Activated T-cell treated with anti-CD3 and anti-CD28 coated beads, Interleukin-2, amount 50 U/mL, for 4 hours (primary cell): ENCODE measurements at regions not wholly inside any gene's neighbourhood (a gene's known extent, or its start where the extent isn't known, plus 50 kb on each side); places are given as distances from the start of the nearest gene placed in this dataset.

ENCODE experiments used
- ATAC-seq, 2 donors: fragments of 200-7000 bp; cut with Tn5 transposase; one replicate each; pipeline ENCODE4 v1.10.0; 2021
- DNase-seq: peaks from one replicate; pipeline ENCODE4 v3.0.0-alpha.2; 2020
- H3K27me3 Mint-ChIP-seq: one replicate; pipeline ENCODE4 v1.8.0; 2021; ENCODE audit warnings: low read depth, mixed read lengths
- H3K36me3 Mint-ChIP-seq: one replicate; pipeline ENCODE4 v1.8.0; 2022; ENCODE audit warnings: mixed read lengths; ENCODE audit not compliant: insufficient read depth
- H3K4me1 Mint-ChIP-seq: one replicate; pipeline ENCODE4 v1.8.0; 2021; ENCODE audit warnings: low read depth, mixed read lengths
- H3K4me3 Mint-ChIP-seq: one replicate; pipeline ENCODE4 v1.8.0; 2021; ENCODE audit warnings: mild to moderate bottlenecking, moderate library complexity, mixed read lengths
- H3K9me3 Mint-ChIP-seq: one replicate; pipeline ENCODE4 v1.8.0; 2021; ENCODE audit warnings: mixed read lengths

DNA sequence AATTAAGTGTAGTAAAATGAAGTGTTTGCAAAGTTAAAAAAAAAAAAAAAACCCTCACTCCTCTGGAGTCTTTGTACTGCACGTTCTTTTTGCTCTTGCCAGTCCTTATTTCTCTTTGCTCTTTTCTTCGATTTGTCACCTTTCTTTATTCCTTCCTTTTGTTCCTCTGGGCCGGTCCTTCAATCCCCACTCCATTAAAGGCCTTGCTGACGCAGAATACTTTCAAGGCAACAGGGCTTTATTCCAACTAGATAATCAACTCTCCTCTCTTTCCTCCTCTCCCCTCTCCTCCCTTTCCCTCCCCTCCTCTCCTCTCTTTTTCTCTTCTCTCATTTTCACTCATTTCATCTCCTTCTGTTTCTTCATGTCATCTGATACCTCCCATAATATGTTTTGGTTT is 138.2 kb upstream of the NTM start:
- no peaks in the 10 kb centered on the region for H3K9me3 Mint-ChIP-seq
- DNase-seq = no peak
- no peak for ATAC-seq
- no peaks in the 10 kb centered on the region for H3K4me1 Mint-ChIP-seq
- no peak overlapping the region for H3K4me3 Mint-ChIP-seq
- H3K27me3 Mint-ChIP-seq = no peaks in the 10 kb centered on the region
- H3K36me3 Mint-ChIP-seq = no peaks in the 10 kb centered on the region

DNA sequence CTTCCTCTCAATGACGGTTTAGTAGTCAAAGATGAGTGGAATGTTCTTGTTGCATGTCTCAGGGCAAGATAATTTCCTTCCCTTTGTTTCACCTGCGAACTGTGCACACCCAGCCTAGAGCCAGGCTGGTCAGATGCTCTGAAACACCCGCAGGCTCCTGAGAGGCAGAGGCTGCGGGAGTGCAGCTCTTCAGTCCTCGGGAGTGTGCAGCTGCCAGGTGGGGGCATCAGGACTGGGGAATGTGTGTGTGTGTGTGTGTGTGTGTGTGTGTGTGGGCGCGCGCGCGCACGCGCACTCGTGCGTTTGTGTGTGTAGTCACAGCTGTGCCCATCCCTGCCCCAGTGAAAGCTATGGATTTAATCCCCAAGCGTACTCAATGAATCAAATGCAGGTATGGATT is 136.2 kb upstream of the NTM start:
- Mint-ChIP-seq H3K27me3 (no peaks in the 10 kb centered on the region), H3K9me3 (no peaks in the 10 kb centered on the region), H3K36me3 (no peaks in the 10 kb centered on the region), H3K4me3 (no peak overlapping the region), H3K4me1 (no peaks in the 10 kb centered on the region)
- no peak for DNase-seq
- ATAC-seq = no peak

DNA sequence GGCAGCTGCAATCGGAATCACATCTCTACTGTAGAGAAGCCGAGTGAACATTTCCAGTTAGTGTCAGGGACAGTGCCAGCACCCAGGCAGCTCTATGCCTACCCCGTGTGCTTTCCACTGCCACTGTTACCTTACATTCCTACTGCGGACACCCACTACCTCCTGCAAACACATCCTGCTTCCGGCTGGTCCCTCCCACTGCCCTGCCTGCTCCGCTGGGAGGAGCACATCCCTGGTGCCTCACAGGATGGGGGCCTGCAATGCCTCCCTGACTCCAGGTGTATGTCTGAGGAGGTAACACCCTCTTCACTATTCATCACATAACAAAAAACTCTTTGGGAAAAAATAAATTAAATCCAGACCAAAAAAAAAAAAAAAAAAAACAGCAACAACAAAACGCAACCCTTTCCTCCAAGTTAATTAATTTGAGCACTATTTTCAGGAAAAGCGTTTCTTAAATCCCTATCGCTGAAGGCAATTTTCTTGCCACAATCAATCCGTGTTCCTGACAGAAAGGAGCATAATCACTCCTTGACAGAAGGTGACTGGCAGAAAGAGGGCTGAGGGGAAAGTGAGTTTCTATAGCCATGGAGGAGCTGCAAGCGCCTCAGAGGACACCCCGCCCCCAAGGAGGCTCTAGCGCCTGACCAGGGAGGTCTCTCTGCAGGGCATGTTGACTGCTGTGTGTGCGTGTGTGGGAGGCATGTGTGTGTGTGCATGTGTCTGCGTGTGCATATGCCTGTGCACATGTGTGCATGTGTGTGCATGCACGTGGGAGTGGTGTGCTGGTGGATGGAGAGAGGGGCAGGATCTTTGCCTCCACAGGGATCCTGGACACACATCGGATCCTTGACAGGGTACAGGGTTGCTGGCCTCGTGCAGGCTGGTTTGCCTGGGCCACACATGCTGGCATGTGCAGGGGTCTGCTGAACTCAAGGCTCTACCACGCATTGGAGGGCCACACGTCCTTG is 134.8 kb upstream of the NTM start:
- Mint-ChIP-seq H3K9me3 (no peaks in the 10 kb centered on the region), H3K36me3 (no peaks in the 10 kb centered on the region), H3K4me3 (no peak overlapping the region), H3K27me3 (no peaks in the 10 kb centered on the region), H3K4me1 (no peaks in the 10 kb centered on the region)
- DNase-seq = no peak
- no peak for ATAC-seq

DNA sequence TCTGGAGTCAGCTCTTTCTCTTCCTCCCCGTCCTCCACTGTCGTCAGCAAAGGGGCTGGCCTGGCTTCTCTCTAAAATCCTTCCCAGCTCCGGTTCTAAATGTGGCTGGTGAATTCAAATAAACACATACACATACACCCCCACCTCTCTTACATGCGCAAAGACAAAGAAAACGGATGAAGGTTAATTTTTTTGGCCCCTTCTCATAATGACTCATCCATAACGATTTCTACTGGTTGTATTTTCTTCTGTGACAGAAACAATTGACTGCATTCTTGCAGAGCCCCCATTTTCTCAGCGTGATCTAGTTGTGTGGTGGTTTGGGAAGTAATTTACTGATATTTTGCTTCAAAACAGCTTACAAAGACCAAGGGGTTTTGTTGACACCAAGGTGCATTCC is 130.0 kb upstream of the NTM start:
- no peak overlapping the region for H3K4me3 Mint-ChIP-seq
- no peak for ATAC-seq
- no peaks in the 10 kb centered on the region for H3K4me1 Mint-ChIP-seq

DNA sequence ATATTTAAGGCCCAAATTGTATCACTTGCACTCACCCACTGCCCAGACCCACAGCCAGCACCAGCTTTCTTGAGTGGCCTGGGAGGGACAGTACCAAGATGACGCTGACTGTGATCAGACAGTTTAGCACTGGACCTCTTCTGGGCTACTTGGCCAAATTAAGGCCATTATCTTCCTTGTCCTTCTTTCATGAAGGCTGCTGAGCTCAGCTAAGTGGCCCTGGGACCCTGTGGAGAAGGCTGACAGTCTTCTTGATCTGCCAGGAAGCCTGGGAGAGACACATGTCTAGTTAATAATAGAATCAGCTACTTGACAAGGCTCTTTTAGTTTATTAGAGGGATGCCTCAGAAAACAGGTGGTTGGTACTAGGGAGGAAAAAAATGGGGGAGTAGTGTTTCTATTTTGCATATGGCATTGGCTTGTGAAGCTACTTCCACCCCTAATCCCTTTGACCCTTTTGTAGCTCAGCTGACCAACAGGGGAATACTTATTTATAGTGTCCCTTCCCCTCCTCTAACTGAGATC is 127.9 kb upstream of the NTM start:
- no peaks in the 10 kb centered on the region for H3K9me3 Mint-ChIP-seq
- no peak overlapping the region for H3K4me3 Mint-ChIP-seq
- peaks cover 8% of the 10 kb centered on the region for H3K27me3 Mint-ChIP-seq
- ATAC-seq (no peak), DNase-seq (no peak)
- H3K4me1 Mint-ChIP-seq = no peaks in the 10 kb centered on the region
- no peaks in the 10 kb centered on the region for H3K36me3 Mint-ChIP-seq

More for the DNA sequence above, 130.0 kb upstream of the NTM start:
- no peaks in the 10 kb centered on the region for H3K9me3 Mint-ChIP-seq
- no peaks in the 10 kb centered on the region for H3K36me3 Mint-ChIP-seq
- DNase-seq = no peak
- peaks cover 3% of the 10 kb centered on the region for H3K27me3 Mint-ChIP-seq

DNA sequence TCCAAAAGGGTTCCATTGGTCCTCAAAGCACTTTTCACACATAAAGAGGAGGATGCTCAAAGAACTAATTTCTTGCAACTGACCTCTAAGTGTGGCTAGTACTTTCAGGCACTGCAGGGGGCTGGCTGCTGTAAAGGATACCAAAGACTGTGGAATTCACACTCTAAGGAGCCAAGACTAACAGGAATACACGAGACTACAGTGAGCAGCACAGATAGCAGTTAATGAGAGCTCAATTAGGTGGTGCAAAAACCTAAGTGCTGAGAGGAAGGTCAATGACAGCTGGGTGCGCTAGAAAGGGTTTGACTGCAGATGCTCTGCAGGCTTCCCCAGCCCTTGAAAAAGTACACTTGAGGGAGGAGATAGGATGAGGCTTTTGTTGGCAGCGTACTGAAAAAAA is 124.3 kb upstream of the NTM start:
- Mint-ChIP-seq H3K4me3 (no peak overlapping the region), H3K4me1 (no peaks in the 10 kb centered on the region), H3K9me3 (no peaks in the 10 kb centered on the region), H3K36me3 (no peaks in the 10 kb centered on the region), H3K27me3 (peaks cover 10% of the 10 kb centered on the region)
- DNase-seq (no peak), ATAC-seq (no peak)

DNA sequence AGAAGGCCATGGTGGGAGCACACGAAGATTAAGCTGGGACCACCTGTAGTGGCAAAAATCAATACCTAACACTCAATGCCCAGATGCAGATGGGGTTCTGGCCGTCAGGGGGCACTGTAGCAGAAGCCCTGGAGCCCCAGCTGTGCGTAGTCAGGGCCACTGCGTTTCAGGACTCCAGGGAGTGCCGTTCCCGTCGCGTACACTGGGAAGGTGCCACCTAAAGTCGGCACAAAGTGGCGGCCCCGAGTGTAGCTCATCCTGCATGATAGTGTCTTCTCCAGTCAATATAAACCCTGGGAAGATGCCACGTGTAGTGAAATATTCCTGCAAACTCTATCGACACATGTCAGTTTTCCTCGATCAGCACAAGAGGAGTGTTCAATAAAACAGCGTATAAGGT is 123.8 kb upstream of the NTM start:
- no peaks in the 10 kb centered on the region for H3K9me3 Mint-ChIP-seq
- H3K36me3 Mint-ChIP-seq = no peaks in the 10 kb centered on the region
- H3K4me3 Mint-ChIP-seq = no peak overlapping the region
- ATAC-seq (no peak), DNase-seq (no peak)
- H3K27me3 Mint-ChIP-seq = peaks cover 12% of the 10 kb centered on the region
- no peaks in the 10 kb centered on the region for H3K4me1 Mint-ChIP-seq

DNA sequence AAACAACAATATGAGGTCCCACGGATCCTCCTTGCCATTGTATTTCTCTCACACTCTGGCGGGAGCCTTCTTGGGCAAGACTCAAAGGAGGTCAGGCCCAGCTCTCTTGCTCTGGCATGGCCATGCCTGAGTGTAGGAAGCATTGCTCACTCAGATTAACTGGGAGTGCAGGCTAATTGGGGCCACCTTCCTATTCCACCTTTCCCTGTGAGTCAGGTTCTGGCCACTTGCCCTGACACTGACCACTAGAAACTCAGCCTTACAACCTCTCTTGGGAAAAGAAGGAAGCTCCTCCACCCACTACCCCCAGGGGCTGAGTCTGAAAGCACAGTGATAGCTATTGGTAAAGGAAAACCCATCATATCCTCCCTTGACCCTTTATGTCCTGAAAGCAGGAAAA is 121.8 kb upstream of the NTM start:
- H3K27me3 Mint-ChIP-seq = peaks cover 9% of the 10 kb centered on the region
- no peak for ATAC-seq

DNA sequence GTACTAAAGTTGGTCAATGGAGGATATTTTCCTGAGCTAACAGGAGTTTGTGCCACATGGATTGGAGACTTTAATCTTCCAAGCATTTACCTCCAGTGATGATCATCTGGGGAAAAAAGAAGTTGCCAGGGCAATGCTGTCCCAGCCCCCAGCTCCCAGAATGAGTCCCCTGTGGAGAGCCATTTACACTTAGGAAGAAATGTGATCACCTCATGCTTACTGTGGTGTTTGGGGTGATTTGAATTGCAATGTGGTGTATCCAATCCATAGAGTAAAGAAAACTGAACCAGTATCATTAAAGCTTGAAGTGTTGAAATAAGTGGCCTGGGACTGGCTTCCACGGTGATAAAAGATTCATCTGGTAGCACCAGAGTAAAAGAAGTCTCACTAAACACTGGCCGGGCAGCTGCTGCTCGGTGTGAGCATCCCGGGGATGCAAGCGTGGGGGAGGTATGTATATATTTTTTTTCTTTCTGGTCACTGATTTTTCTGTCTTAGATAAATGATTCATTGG is 117.2 kb upstream of the NTM start:
- H3K36me3 Mint-ChIP-seq = no peaks in the 10 kb centered on the region
- peaks cover 3% of the 10 kb centered on the region for H3K27me3 Mint-ChIP-seq
- H3K4me3 Mint-ChIP-seq = no peak overlapping the region
- H3K4me1 Mint-ChIP-seq = no peaks in the 10 kb centered on the region
- ATAC-seq = no peak
- H3K9me3 Mint-ChIP-seq = no peaks in the 10 kb centered on the region
- no peak for DNase-seq

More for the DNA sequence above, 121.8 kb upstream of the NTM start:
- Mint-ChIP-seq H3K4me3 (no peak overlapping the region), H3K4me1 (no peaks in the 10 kb centered on the region), H3K36me3 (no peaks in the 10 kb centered on the region), H3K9me3 (no peaks in the 10 kb centered on the region)
- DNase-seq = no peak

DNA sequence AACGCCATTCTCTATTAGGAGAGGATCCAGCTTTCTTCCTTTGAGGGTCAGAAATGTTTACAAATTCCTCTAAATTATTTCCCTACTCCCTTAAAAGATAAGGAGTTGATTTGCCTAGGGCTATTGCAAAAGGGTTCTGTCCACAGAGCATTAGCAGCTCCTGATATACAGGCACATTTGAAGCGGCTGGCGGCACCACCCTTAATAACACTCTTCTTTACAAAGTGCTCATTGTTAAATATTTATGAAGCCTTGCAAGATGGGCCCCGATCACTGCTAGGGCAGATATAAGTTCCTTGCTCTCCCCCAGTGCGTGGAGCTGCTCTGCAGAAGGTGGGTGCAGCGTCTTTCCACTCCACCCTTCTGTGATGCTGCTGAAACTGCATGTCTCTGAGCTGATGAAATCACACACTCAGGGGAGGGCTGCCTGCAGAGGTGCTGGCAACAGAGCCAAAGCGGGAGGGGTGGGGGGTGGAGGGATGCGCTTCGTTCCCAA is 116.7 kb upstream of the NTM start:
- Mint-ChIP-seq H3K4me1 (no peaks in the 10 kb centered on the region), H3K36me3 (no peaks in the 10 kb centered on the region), H3K4me3 (no peak overlapping the region), H3K27me3 (peaks cover 3% of the 10 kb centered on the region), H3K9me3 (no peaks in the 10 kb centered on the region)
- DNase-seq (no peak), ATAC-seq (no peak)

DNA sequence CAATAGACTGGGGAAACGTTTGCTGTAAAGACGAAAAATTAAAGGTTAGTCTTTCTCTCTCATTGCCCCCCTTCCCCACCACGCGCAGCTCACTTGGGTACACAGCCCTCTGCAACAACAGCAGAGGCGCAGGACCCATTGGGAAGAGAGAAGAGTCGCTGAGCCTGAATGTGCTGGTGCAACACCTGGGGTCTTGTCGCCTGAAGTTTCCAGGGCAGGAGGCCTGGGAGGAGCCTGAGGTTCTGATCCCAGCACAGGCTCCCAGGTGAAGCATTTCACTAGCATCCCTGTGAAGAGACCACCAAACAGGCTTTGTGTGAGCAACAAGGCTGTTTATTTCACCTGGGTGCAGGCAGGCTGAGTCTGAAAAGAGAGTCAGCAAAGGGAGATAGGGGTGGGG is 116.2 kb upstream of the NTM start:
- Mint-ChIP-seq H3K9me3 (no peaks in the 10 kb centered on the region), H3K4me1 (no peaks in the 10 kb centered on the region), H3K36me3 (no peaks in the 10 kb centered on the region), H3K27me3 (peaks cover 3% of the 10 kb centered on the region), H3K4me3 (no peak overlapping the region)
- ATAC-seq (no peak), DNase-seq (no peak)

DNA sequence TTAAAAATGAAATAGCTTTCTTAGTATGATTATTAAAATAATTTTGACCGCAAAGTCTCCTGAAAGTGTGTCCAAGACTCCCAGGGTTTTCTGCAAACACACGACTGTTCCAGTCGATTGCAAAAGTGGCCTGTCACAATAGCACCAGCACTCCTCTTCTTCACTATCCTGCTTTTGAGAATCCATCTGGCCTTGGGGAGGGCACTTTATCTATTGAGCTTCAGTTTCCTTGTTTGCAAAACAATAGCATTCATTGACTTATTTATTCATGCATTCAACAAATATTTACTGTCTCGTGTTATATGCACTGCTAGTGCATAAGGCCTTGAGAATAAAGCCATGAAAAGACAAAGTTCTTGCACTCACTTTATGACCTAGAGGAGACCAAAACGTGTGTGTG is 96.2 kb upstream of the NTM start:
- no peak for ATAC-seq
- Mint-ChIP-seq H3K36me3 (no peaks in the 10 kb centered on the region), H3K27me3 (no peaks in the 10 kb centered on the region), H3K4me1 (no peaks in the 10 kb centered on the region), H3K9me3 (peaks cover 9% of the 10 kb centered on the region), H3K4me3 (no peak overlapping the region)
- DNase-seq = no peak

DNA sequence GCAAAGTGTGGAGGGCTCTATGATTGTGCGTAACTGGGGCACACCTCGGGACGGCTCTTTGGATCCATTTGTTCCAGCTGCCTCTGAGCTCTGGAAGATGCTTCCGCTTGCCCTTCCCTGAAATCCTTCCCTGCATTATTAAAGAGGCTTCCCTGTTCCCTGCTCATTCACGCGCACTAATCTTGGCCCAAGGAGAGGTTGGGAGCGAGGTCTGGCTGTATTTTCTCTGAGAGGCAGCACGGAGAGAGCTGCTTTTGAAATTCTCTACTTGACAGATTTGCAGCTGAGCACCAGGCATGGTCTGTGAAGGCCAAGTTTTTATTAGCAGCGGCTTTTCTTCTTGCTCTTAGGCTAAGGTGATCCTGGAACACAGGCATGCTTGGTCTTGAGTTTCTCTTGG is 94.8 kb upstream of the NTM start:
- Mint-ChIP-seq H3K4me1 (no peaks in the 10 kb centered on the region), H3K9me3 (peaks cover 9% of the 10 kb centered on the region), H3K36me3 (no peaks in the 10 kb centered on the region), H3K27me3 (no peaks in the 10 kb centered on the region), H3K4me3 (no peak overlapping the region)
- no peak for ATAC-seq
- DNase-seq = no peak

DNA sequence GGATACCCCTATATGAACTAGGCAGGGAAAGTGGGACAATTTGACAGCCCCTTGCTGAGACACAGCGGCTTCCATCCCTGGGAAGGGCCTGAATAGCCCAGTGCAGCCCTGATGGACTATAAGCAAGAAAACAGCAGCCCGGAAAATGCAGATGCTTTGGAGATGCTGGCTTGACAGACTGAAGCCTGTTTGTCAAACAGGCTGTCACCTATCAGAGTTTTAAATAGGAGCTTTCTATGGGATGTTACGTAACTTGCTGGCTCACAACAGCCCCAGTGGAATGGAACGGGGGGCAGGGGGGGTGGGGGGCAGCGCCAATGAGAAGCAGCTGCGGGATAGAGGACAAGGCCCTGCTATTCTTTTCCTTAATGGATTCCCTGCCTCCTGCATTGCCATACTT is 91.9 kb upstream of the NTM start:
- H3K9me3 Mint-ChIP-seq = peaks cover 5% of the 10 kb centered on the region
- no peak overlapping the region for H3K4me3 Mint-ChIP-seq
- DNase-seq (no peak), ATAC-seq (no peak)
- no peaks in the 10 kb centered on the region for H3K27me3 Mint-ChIP-seq
- H3K4me1 Mint-ChIP-seq = no peaks in the 10 kb centered on the region
- no peaks in the 10 kb centered on the region for H3K36me3 Mint-ChIP-seq
